Erythroblast (primary cell): ENCODE measurements at regions not wholly inside any gene's neighbourhood (a gene's known extent, or its start where the extent isn't known, plus 50 kb on each side); places are given as distances from the start of the nearest gene placed in this dataset.

Source experiments
- DNase-seq, 2 experiments: peaks; one replicate each; lab custom pipeline; 2025; lab: John Stamatoyannopoulos, UW
- GATA1 ChIP-seq: IDR thresholded peaks from 2 replicates; pipeline ENCODE4 v1.6.1; 2011; ENCODE audit warnings: low read depth, mild to moderate bottlenecking, control low read depth, low read length, moderate library complexity
- POLR2A ChIP-seq: IDR thresholded peaks from 2 replicates; pipeline ENCODE4 v1.6.1; 2011; ENCODE audit warnings: mild to moderate bottlenecking, low read length

DNA sequence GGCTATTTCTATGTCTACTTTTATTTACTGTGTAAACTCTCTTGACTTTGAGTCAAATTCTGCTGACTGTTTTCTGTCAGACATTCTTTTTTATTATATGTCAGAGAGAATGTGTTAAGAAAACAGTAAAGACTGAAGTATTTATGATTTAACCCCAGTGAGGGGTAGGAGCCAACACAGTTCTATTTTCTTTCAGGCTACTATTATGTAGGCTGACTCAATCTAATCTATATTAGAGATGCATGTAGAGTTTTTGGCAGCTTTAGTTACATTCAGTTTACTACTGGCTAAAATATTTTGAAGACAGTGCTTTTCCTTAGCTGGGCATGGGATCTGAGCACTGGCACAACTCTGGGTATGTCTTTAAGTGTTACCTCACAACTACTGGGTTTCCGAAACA is 1108.0 kb downstream of the CDH11 start:
- TF ChIP-seq POLR2A (no peak), GATA1 (no peak)
- no peak for DNase-seq

DNA sequence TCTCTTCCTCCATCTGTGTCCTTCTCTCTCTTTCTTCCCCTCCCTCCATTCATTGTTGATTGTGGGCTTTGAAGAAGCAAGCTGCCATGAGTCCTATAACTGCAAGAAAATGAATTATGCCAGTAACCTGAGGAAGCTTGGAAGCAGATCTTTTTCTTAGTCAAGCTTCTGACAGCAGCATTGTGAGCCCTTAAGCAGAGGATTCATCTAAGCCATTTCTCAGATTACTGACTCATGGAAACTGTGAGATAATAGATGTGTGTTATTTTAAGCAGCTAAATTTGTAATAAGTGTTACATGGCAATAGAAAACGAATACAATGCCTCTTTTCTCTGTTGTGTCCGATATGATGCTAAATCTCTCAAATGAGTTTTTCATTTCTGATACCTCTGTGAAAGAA is 1109.7 kb downstream of the CDH11 start:
- no peak for DNase-seq
- no peak for TF ChIP-seq POLR2A
- no peak for TF ChIP-seq GATA1

DNA sequence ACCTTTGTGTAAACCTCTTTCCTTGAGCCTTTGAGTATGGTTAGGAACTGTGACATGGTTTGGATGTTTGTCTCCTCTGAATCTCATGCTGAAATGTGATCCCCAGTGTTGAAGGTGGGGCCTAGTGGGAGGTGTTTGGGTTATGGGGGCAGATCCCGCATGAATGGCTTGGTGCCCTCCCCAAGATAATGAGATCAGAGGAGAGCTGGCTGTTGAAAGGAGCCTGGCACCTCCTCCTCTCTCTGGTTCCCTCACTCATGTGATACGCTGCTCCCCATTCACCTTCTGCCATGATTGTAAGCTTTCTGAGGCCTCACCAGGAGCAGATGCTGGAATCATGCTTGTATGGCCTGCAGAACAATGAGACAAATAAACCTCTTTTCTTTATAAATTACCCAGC is 1110.2 kb downstream of the CDH11 start:
- DNase-seq = no peak
- no peak for TF ChIP-seq POLR2A
- no peak for TF ChIP-seq GATA1

DNA sequence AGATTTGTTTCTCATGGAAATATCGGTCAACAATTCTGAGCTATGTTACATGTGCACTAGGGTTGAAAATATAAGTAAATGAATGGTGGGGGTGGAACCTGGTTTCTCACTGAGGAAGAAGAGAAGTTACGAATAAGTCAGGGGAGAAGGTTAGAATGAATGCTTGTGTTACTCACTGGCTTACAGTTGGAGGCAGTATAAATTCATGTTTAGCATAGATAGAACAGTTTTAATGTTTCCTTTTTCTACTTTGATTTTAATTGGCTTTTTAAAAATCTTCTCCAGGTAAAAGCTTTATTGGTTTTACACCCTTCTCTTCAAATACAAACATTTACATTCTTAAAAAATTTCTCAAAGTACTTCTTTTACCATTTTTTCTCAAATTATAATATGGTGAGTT is 1113.7 kb downstream of the CDH11 start:
- TF ChIP-seq POLR2A (no peak), GATA1 (no peak)
- no peak for DNase-seq

DNA sequence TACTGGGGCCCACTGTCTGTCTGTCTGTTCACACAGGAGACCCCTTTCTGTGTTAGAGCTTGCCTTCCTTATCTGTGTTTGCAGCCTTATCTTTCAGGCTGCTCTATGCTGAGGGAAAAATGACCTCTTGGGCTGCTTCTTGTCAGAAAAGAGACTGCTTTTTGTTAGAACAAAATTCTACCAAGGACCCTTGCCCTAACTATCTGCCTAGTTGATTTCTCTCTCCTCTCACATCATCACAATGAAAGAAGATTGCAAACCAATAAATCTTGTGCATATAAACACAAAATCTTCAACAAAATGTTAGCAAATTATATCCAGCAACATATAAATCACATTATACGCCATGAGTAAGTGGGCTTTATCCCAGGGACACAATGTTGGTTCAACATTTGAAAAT is 1117.7 kb downstream of the CDH11 start:
- no peak for DNase-seq
- TF ChIP-seq GATA1 (no peak), POLR2A (no peak)

DNA sequence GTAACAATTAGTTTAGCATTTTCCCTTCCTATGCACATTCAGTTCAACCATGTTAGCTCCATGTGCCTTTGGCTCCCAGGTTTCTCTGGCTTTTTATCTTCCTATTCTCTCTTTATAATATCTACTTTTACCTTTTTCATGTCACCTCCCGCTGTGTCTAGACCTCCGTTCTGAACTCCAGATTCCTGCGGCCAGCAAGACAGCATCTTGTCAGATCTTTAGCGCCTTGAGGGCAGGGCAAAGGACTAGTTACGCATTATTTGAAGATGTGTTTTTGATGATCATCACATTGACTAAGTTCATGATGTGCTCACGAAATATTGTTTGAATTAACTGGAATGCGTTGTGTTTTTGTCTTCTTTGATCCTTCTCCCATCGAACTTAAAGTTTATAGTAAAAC is 1126.8 kb downstream of the CDH11 start:
- no peak for TF ChIP-seq GATA1
- TF ChIP-seq POLR2A = no peak
- no peak for DNase-seq

DNA sequence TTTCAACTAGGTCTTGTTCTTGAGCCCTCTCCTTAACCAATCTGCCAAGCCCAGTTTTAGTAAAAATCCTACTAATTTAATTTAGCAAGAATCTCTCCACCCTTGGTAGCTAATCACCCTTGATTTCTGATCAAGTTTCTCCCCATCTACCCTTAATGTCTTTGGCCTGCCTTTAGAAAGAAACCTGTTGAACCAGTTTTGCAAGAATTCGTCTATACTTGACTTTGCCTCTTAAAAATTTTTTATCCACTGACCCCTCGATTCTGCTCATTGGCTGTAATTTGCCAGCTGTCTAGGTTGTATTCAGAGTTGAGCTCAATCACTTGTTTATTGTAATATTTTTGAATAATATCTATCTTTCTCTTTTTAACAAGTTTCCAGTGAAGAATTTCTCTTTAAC is 1138.5 kb downstream of the CDH11 start:
- no peak for DNase-seq
- TF ChIP-seq GATA1 = no peak
- TF ChIP-seq POLR2A = no peak

DNA sequence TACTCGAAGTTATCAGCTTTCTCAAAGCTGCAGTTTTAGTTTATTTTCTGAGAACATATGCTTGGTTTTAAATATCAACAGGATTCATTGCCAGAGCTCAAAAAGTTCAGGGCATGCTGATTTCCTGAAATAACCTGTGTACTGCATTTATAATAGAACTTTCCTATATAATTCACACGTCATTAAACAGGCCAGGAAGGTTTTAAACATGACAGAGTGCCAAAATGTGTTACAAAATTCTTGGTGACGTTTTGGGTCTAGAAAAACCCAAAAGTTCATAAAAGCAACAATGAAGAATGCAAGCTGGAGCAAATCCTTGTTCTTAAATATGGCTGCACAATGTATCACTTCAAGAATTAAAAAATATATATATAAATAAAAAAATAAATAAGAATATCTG is 1139.1 kb downstream of the CDH11 start:
- no peak for DNase-seq
- TF ChIP-seq POLR2A (no peak), GATA1 (no peak)

DNA sequence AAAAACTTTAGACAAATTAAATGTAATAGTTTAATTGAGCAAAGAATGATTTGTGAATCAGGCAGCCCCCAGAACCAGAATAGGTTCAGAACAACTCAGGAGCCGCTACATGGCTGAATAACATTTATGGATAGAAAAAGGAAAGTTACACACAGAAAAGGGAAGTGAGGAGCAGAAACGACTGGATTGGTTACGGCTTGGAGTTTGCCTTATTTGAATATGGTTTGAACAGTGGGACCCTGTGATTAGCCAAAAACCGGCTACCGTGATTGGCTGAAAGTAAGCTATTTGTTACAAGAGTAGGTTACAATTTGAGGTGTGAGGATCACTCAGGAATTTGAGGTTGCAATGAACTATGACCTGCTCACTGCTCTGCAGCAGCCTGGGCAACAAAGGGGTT is 1139.8 kb downstream of the CDH11 start:
- TF ChIP-seq POLR2A (no peak), GATA1 (no peak)
- DNase-seq = no peak

DNA sequence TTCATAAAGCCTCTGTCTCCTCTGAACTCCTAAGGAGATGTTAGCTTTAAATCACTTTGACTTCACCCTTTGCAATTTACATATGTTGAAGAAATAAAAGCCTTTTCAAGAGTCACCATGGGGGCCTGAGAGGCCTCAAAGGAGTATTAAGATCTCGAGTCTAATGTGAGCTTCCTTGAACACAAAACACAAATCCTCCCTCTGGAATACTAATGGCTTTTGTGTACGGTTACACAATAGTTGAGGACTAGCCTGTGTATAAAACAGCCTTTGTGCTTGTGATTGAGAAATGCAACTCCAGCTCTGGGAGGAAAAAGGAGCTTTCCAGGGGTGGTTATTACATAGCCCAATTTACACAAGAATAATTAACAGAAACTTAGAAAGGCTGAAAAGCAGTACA is 1140.2 kb downstream of the CDH11 start:
- TF ChIP-seq POLR2A = no peak
- TF ChIP-seq GATA1 = no peak
- no peak for DNase-seq

DNA sequence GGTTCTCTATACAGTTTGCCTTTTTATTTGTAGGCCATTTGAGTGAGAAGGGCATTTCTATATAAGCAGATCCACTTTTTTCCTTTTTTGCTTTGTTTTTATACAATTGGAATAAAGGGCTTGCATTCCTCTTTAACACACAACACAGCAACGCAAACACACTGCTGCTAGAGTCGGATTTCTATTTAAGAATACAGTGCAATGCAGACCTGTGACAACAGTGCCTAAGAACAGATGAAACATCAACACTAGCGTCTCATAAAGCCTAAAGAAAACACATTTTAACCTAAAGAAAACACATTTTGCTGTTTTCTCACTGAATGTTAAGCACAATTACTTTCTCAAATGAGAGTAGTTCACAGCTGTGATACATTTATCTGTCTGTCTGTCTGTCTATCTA is 1141.1 kb downstream of the CDH11 start:
- DNase-seq = no peak
- TF ChIP-seq GATA1 (no peak), POLR2A (no peak)

DNA sequence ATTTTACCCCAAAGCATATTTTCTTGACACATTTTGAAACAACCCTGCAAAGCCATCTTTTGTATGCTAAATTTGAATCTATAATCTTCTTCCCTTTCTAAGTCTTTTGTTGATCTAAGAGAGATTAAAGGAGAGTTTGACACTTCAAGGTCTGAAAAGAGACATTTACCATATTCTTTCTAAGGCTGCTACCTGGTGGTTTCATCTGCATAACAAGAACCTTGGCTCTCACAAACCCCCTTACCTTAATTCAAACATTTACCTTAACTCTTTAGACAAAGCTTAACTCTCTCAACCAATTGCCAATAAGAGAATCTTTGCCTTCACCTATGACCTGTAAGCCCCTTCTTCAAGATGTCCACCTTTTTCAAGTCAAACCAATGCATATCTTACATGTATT is 1143.6 kb downstream of the CDH11 start:
- TF ChIP-seq GATA1 = no peak
- no peak for DNase-seq

DNA sequence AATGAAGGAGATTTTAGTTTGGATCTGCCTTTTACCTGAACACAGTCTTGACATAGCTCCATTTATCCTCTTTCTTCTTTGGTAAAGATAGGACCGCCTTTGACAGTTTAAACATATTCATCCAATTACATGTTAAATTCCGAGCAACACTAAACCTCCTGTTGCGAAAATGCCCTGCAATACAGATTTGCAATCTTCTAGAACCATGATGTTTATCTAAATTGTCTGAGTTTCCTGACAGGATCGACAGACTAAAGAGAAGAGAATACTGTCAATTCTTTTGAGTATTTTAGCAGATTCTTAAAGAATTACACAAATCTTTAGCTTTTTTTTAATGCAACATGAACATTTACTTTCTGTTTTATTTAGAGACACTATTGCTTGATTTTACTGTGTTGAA is 1145.5 kb downstream of the CDH11 start:
- TF ChIP-seq POLR2A (no peak), GATA1 (no peak)
- DNase-seq = no peak

DNA sequence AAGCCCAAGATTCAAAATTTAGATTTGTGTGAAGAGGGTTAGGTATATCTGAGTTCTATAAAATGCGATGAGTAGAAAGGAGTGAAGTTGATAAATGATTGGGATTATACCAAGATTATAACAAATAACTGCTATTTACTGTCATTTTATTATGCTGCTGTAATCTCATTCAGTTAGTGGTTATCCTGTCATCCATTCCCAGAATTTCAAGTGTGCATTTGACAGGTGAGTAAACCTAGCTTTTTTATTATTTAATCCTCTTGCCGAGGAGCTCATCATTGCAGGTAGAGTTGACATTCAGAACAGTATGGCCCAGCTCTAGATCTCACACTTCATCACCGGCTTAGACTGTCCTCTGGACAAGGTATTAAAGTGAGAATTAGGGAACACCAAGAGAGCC is 1146.2 kb downstream of the CDH11 start:
- TF ChIP-seq GATA1 (no peak), POLR2A (no peak)
- no peak for DNase-seq

DNA sequence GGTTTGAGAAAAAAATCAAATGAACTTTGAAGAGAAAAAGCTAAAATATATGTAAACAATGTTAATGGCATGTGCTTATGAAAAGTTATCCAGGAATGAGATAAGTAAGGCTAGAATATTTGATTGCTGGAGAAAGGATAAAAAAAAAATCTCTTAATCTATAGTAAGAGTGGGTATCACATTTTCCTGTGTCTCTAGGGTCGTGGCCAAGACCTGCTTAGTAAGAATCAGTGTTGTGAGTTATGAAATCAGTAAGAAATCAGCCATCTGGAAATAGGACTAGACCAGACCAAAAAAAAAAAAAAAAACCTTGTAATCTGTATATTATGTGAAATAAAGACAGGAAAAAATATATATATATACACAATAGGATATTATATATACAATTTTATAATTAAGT is 1153.9 kb downstream of the CDH11 start:
- DNase-seq = no peak
- no peak for TF ChIP-seq POLR2A
- TF ChIP-seq GATA1 = no peak

DNA sequence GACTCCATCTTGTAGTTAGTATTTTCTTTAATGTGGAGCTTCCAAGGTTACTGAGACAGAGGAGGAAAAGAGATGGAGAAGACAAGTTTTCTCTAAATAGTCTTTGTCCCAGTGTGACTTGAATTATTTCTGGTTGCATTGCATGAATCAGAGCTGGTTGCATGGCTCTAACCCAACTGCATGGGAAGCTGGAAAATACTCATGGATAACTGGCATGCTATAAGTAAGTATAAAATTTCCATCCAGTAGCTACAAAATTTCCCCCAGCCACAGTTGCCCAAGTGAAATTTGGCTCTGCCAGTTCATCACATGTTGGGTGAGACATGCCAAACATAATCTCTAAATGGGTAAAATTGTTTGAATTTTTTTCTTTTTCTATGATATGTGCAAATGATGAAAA is 1161.5 kb downstream of the CDH11 start:
- DNase-seq = no peak
- TF ChIP-seq POLR2A = no peak
- TF ChIP-seq GATA1 = no peak

DNA sequence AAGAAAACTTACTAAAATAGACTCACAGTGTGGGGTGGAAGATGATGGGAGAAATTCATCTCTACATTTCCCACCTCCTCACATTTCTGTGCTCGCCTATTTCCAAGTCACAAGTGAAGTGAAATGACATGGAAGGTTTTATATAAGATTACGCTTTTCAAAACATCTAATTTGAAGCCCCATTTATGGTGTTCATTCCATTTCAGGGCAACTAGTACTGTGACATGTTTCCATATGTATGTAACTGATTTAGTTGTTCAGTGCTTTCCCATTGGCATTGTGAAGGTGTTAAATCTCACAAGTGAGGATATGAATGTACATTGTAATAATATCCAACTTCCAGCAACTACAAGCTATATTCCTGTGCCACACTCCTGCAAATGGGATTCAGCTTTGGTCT is 1174.8 kb downstream of the CDH11 start:
- TF ChIP-seq POLR2A (no peak), GATA1 (no peak)

More for the DNA sequence above, 1174.8 kb downstream of the CDH11 start:
- no peak for DNase-seq
